Stimulated activated CD8-positive, alpha-beta memory T cell treated with anti-CD3 and anti-CD28 coated beads, Interleukin-15, amount 100 ng/mL, for 4 hours (primary cell): ENCODE measurements at regions not wholly inside any gene's neighbourhood (a gene's known extent, or its start where the extent isn't known, plus 50 kb on each side); places are given as distances from the start of the nearest gene placed in this dataset.

Source experiments
- DNase-seq, 2 donors: peaks; one replicate each; pipeline ENCODE4 v3.0.0-alpha.2; 2020; ENCODE audit warnings: low read depth in 2 of 2

- no peak for DNase-seq
Measured at GRCh38 chr18:40469316-40469715, 1485.7 kb upstream of the PIK3C3 start.

- DNase-seq = no peak
Measured at GRCh38 chr18:40464032-40464431, 1491.0 kb upstream of the PIK3C3 start.

- DNase-seq = no peak
Measured at GRCh38 chr18:40453903-40454302, 1501.1 kb upstream of the PIK3C3 start.

GRCh38 chr18:40452599-40452998 is 1502.4 kb upstream of the PIK3C3 start:
- DNase-seq = no peak

- no peak for DNase-seq
Measured at GRCh38 chr18:40450751-40451150, 1504.3 kb upstream of the PIK3C3 start.

- no peak for DNase-seq
Measured at GRCh38 chr18:40447820-40448219, 1507.2 kb upstream of the PIK3C3 start.

- DNase-seq = no peak
Measured at GRCh38 chr18:40440088-40440487, 1514.9 kb upstream of the PIK3C3 start.

GRCh38 chr18:40437517-40437916 is 1517.5 kb upstream of the PIK3C3 start:
- no peak for DNase-seq

- DNase-seq = no peak
Measured at GRCh38 chr18:40431071-40431985, 1523.7 kb upstream of the PIK3C3 start.

GRCh38 chr18:40423291-40423690 is 1531.7 kb upstream of the PIK3C3 start:
- DNase-seq = no peak

GRCh38 chr18:40420675-40421074 is 1534.4 kb upstream of the PIK3C3 start:
- no peak for DNase-seq

GRCh38 chr18:40417501-40417900 is 1537.5 kb upstream of the PIK3C3 start:
- DNase-seq = no peak

- DNase-seq = no peak
Measured at GRCh38 chr18:40415821-40416220, 1539.2 kb upstream of the PIK3C3 start.

GRCh38 chr18:40415176-40415791 is 1539.8 kb upstream of the PIK3C3 start:
- DNase-seq = no peak

- no peak for DNase-seq
Measured at GRCh38 chr18:40414155-40414754, 1540.8 kb upstream of the PIK3C3 start.

GRCh38 chr18:40413160-40413559 is 1541.9 kb upstream of the PIK3C3 start:
- DNase-seq = no peak

GRCh38 chr18:40412410-40412809 is 1542.6 kb upstream of the PIK3C3 start:
- DNase-seq = no peak

GRCh38 chr18:40407909-40408308 is 1547.1 kb upstream of the PIK3C3 start:
- no peak for DNase-seq

GRCh38 chr18:40404284-40404683 is 1550.8 kb upstream of the PIK3C3 start:
- no peak for DNase-seq

- DNase-seq = no peak
Measured at GRCh38 chr18:40402052-40402451, 1553.0 kb upstream of the PIK3C3 start.

- DNase-seq = no peak
Measured at GRCh38 chr18:40388121-40388520, 1566.9 kb upstream of the PIK3C3 start.

- no peak for DNase-seq
Measured at GRCh38 chr18:40387130-40387787, 1567.8 kb upstream of the PIK3C3 start.
